HG03095 (cell line): ENCODE measurements at regions not wholly inside any gene's neighbourhood (a gene's known extent, or its start where the extent isn't known, plus 50 kb on each side); places are given as distances from the start of the nearest gene placed in this dataset.

Experiments
- ATAC-seq: cut with Tn5 transposase; IDR thresholded peaks from one replicate; pipeline ENCODE4 v1.9.1; 2021; ENCODE audit warnings: moderate library complexity; ENCODE audit not compliant: unreplicated experiment

GRCh38 chr7:35355199-35355598 is 101.3 kb upstream of the TBX20 start:
- no peak for ATAC-seq

- no peak for ATAC-seq
Observed at GRCh38 chr7:35353481-35353880, 99.6 kb upstream of the TBX20 start.

GRCh38 chr7:35351466-35351865 is 97.6 kb upstream of the TBX20 start:
- ATAC-seq, result no peak

DNA sequence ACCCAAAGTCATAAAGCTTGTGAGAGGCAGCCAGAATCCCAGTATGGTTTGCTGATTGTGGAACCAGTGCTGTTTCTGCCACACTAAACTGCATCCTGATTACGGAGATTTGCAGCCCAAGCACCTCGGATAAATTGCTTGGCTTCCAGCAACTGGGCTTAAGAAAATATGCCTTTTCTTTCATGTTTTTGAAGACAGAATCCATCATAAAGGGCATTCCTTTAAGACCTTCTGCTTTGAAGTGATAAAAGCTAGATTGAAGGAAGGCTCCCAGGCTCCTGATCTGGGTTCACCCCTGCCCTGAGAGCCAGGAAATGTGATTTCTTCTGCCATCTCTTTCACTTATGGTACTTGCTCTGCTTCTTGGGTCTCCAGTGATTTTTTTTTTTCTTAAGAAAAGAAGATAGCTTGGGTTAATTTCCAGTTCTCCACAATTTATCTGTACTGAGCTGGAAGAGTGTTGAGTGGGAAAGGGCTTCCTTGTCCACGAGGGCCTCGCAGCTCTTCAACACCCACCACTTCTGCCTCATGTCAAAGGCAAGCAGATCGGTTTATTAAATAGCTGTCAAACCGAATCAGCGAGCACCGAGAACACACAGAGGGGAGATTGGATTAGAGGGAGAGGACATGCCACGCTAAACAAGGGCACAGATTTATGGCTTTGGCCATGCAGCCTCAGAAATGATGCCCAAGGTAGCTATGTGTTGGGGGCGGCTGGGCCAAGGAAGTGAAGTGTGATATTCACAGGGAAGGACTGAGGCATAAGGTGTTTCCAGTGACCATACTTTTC is 94.9 kb upstream of the TBX20 start:
- no peak for ATAC-seq

DNA sequence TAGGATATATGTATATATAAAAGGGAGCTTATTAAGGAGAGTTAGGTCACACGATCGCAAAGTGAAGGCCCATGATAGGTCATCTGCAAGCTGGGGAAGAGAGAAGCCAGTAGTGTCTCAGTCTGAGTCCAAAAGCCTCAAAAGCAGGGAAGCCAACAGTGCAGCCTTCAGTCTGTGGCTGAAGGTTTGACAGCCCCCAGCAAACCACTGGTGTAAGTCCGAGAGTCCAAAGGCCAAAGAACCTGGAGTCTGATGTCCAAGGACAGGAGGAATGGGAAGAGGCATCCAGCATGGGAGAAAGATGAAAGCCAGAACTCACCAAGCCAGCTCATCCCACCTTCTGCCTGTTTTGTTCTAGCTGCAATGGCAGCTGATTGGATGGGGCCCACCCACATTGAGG is 88.9 kb upstream of the TBX20 start:
- no peak for ATAC-seq

- ATAC-seq, result no peak
Observed at GRCh38 chr7:35339811-35340210, 85.9 kb upstream of the TBX20 start.

GRCh38 chr7:35336444-35336843 is 82.5 kb upstream of the TBX20 start:
- ATAC-seq, result no peak

- no peak for ATAC-seq
Observed at GRCh38 chr7:35334506-35334905, 80.6 kb upstream of the TBX20 start.

DNA sequence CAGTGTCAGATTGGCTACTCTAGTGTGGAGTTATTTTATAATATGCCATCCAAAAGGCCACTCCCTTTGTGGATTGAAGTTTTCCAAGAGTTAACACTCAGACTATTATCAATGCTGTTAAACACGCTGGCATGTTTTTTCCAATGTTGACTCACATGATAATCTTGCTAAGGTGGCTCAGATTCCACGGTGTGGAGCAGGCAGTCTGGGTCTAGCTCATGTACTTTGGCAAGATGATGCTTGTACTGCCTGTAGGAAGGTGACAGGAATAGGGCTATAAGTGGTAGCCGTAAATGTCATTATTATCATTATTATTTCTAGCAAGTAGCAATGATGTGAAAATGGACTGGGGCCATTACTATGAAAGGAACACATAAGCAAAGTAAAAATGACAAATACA is 79.4 kb upstream of the TBX20 start:
- ATAC-seq, result no peak

DNA sequence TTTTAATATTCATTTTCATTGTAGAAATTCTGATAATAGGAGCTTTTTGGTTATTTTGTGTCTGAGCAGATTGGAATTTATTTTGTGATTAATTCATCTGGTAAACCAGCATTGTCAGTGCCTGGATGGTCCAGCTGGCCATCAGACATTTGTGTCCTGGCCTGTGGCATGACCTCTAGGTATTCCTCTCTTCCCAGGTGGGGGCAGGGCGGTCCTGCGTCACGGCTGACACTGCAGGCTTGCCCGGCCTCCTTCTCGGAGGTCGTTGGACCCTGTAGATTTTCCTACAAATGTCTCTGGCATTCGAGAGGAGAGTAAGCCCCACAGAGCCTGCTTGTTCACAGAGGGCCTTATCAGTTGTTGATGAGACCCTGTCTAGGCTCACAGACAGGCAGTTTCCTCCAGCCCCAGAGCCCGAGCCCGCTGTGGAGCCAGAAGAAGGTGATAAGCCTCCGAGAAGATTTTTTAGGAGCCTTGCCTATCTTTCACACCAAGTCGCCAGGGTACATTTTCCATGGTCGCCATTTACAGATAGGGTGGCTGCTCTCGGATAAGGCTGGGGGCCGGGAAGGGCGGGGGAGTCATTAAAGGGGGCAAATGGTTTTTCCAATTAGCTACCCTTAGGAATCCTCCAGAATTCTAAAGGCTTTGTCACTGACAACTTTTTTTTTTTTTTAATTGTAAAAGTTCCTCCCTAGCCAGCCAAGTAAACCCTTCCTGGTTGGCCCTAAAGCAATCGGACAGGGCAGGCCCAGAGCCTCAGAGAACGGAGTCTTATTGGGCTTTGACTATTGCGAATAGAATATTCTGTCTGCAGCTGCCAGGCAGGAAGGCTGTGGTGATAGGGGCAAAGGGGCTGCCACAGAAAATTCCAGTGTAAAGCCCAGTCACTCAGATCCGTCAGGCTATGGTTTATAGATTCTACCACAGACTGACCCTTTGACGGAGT is 78.1 kb upstream of the TBX20 start:
- ATAC-seq, result no peak

- ATAC-seq, result no peak
Observed at GRCh38 chr7:35329026-35329425, 75.1 kb upstream of the TBX20 start.

DNA sequence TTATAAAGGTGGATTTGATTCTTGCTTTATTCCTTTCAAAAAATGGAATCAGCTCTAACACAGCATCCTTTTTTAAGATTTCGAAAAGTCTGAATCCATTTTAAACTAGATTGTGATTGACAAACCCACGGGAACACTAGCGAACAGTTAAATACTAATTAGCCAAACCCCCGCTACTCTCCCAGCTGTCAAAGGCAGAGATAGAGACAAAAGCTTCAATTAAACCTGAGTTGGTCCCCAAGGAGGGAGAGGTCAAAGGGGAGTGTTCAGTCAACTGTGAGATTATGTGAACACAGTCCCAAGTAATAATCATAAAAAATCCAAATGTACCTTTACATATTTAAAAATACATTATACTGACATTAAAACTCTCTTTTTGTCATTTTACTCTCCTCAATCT is 65.7 kb upstream of the TBX20 start:
- no peak for ATAC-seq

GRCh38 chr7:35316549-35316948 is 62.6 kb upstream of the TBX20 start:
- no peak for ATAC-seq

DNA sequence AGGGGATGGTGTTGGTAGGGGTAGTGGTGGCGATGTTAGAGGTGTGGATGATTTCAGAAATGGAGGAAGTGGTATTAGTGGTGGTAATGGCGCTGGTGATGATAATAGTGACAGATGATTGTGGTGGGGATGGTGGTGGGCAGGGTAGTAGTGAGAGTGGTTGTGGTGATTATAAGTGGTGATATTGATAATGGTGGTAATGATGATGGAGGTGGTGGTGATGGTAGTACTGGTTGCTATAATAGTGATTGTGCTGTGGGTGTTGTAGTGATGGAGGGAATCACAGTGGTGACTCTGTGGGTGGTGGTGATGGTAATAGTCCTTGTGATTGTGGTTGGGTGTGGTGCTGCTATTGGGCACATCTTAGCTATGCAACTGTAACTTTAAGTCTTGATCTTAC is 61.6 kb upstream of the TBX20 start:
- no peak for ATAC-seq

DNA sequence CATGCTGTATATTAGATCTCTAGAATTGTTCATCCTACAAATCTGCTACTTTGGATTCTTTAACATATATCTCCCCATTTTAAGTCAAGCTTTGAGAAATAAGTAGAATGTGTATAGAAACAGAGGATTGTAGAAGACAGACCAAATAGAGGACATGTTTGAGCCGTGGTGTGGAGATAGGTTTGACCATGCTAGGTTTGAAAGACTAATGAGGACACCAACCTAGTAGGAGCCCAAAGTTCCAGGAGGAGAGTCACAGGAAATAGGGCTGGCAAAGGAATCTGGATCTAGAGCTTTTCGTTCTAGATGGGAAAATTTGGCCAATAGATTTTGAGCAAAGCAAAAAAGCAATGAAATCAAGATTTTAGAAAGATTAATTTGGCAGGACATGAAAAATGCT is 60.5 kb upstream of the TBX20 start:
- ATAC-seq, result no peak

DNA sequence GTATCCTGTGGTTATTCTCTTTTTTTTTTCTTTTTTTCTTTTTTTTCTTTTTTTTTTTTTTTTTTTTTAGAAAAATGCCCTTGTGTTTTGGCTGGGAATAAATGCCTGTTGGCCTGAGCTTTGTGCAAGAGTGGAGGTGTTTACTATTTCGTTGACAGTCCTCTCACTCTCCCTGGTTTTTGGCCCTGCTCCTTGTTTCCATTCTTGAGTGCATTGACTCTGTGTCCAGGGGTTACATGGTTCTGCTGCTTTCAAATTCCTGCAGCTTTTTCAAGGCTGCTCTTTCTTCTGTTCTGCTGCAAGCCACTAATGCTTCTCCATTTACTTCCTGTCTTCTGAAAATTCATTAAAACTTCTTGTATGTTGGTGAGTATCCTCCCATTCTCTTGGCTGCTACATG is 59.7 kb upstream of the TBX20 start:
- no peak for ATAC-seq
